Heart left ventricle (tissue), 13 donors: ENCODE measurements at regions not wholly inside any gene's neighbourhood (a gene's known extent, or its start where the extent isn't known, plus 50 kb on each side); places are given as distances from the start of the nearest gene placed in this dataset.

Experiments
- POLR2A ChIP-seq, 2 donors: fragments of 450-650 bp; IDR thresholded peaks; one replicate each; pipeline ENCODE4 v1.6.1; 2017; ENCODE audit warnings: antibody characterized with exemption in 2 of 2, mild to moderate bottlenecking in 2 of 2, moderate library complexity in 2 of 2
- TF ChIP-seq, protein P1 (sequence below), 12 donors: fragments of 200-600 bp; sonication (generic) in 4 of 12; IDR thresholded peaks; one replicate each; pipeline versions ENCODE4 v1.5.0 to v1.8.0; 2018 to 2022; ENCODE audit warnings: antibody characterized with exemption in 12 of 12, mild to moderate bottlenecking in 5 of 12
- donor health status: ischemic (EF 13 %, LVEDD 7.1; RV severe dilation, severe dysfunction).
- donor health status: DM: no; HTN: yes; CAD: no.
- donor health status: DM: no; HTN: no; CAD: no.
- donor health status: ischemic (EF 25% LVEDD 6.9; RV normal size, moderate dysfunction).
- donor health status: ischemic (EF 25% LVEDD 5.7; RV mildly dilated, moderate dysfunction).
- donor health status: ischemic (EF 35%, LVEDD 5.7; RV mildly dilated, moderate dysfunction).
- donor health status: nonischemic (EF 11% LVEDD 7.7; RV severe dilation, severe dysfunction).
- donor health status: DM: yes; HTN: yes; CAD: no.
- donor health status: PGD.
- donor health status: ischemic (EF 29% LVEDD 5.4; RV normal size, mild dysfunction).
- donor health status: nonischemic (EF 23%, LVEDD 6.1; RV moderate dilation, normal function).

DNA sequence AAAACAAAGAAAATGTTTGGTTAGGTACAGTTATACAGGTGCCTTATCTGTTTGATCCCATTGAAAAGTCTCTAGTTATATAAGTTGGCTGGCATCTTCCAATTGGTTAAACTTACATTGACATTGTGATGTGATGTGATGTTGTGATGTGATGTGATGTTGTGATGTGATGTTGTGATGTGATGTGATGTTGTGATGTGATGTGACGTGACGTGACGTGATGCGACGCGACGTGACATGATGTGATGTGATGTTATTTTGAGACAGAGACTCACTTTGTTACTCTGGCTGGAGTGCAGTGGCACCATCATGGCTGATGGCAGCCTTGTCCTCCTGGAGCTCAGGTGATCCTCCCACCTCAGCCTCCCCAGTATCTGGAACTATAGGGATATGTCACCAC is 507.6 kb downstream of the HAO1 start:
- TF ChIP-seq, protein P1, sequence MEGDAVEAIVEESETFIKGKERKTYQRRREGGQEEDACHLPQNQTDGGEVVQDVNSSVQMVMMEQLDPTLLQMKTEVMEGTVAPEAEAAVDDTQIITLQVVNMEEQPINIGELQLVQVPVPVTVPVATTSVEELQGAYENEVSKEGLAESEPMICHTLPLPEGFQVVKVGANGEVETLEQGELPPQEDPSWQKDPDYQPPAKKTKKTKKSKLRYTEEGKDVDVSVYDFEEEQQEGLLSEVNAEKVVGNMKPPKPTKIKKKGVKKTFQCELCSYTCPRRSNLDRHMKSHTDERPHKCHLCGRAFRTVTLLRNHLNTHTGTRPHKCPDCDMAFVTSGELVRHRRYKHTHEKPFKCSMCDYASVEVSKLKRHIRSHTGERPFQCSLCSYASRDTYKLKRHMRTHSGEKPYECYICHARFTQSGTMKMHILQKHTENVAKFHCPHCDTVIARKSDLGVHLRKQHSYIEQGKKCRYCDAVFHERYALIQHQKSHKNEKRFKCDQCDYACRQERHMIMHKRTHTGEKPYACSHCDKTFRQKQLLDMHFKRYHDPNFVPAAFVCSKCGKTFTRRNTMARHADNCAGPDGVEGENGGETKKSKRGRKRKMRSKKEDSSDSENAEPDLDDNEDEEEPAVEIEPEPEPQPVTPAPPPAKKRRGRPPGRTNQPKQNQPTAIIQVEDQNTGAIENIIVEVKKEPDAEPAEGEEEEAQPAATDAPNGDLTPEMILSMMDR (IDR thresholded peaks at IDR 0.05): no peak
- TF ChIP-seq POLR2A (IDR thresholded peaks at IDR 0.05): no peak
